HEK293 (cell line): ENCODE measurements at regions not wholly inside any gene's neighbourhood (a gene's known extent, or its start where the extent isn't known, plus 50 kb on each side); places are given as distances from the start of the nearest gene placed in this dataset.

Experiments used
- BCL11A ChIP-seq: fragments of 450-650 bp; formaldehyde crosslinking; IDR thresholded peaks from 2 replicates; pipeline ENCODE4 v1.5.1; 2016; ENCODE audit warnings: low read depth, missing biosample characterization, missing genetic modification characterization
- EGR2 ChIP-seq: fragments of 450-650 bp; formaldehyde crosslinking; IDR thresholded peaks from 2 replicates; pipeline ENCODE4 v1.5.1; 2016; ENCODE audit warnings: low read depth, missing biosample characterization, missing genetic modification characterization
- FEZF1 ChIP-seq: fragments of 450-650 bp; formaldehyde crosslinking; IDR thresholded peaks from 2 replicates; pipeline ENCODE4 v1.5.1; 2016; ENCODE audit warnings: missing biosample characterization, missing genetic modification characterization
- KLF1 ChIP-seq: fragments of 450-650 bp; formaldehyde crosslinking; IDR thresholded peaks from 2 replicates; pipeline ENCODE4 v1.5.1; 2016; ENCODE audit warnings: missing biosample characterization, missing genetic modification characterization
- KLF10 ChIP-seq: fragments of 450-650 bp; IDR thresholded peaks from 2 replicates; pipeline ENCODE4 v1.5.1; 2018; ENCODE audit warnings: missing biosample characterization, mild to moderate bottlenecking, missing genetic modification characterization
- SCRT1 ChIP-seq: fragments of 450-650 bp; formaldehyde crosslinking; IDR thresholded peaks from 2 replicates; pipeline ENCODE4 v1.5.1; 2016; ENCODE audit warnings: missing biosample characterization, missing genetic modification characterization, borderline replicate concordance
- ZBTB11 ChIP-seq: fragments of 450-650 bp; formaldehyde crosslinking; conservative IDR thresholded peaks from 2 replicates; pipeline ENCODE4 v1.5.1; 2016; ENCODE audit warnings: low read depth, missing biosample characterization, missing genetic modification characterization
- ZBTB44 ChIP-seq: fragments of 450-650 bp; IDR thresholded peaks from 2 replicates; pipeline ENCODE4 v1.5.1; 2018; ENCODE audit warnings: missing biosample characterization, mild to moderate bottlenecking, missing genetic modification characterization
- ZNF112 ChIP-seq: fragments of 450-650 bp; formaldehyde crosslinking; IDR thresholded peaks from 2 replicates; pipeline ENCODE4 v1.5.0; 2017; ENCODE audit warnings: missing biosample characterization, missing genetic modification characterization
- ZNF140 ChIP-seq: fragments of 450-650 bp; formaldehyde crosslinking; IDR thresholded peaks from 2 replicates; pipeline ENCODE4 v1.5.1; 2016; ENCODE audit warnings: missing biosample characterization, missing genetic modification characterization
- ZNF155 ChIP-seq: fragments of 450-650 bp; formaldehyde crosslinking; IDR thresholded peaks from 2 replicates; pipeline ENCODE4 v1.5.1; 2016; ENCODE audit warnings: missing biosample characterization, missing genetic modification characterization
- ZNF18 ChIP-seq: fragments of 450-650 bp; formaldehyde crosslinking; IDR thresholded peaks from 2 replicates; pipeline ENCODE4 v1.5.1; 2016; ENCODE audit warnings: missing biosample characterization, missing genetic modification characterization
- ZNF2 ChIP-seq: fragments of 450-650 bp; formaldehyde crosslinking; IDR thresholded peaks from 2 replicates; pipeline ENCODE4 v1.5.1; 2016; ENCODE audit warnings: missing biosample characterization, missing genetic modification characterization
- ZNF292 ChIP-seq: fragments of 450-650 bp; formaldehyde crosslinking; IDR thresholded peaks from 2 replicates; pipeline ENCODE4 v1.5.1; 2016; ENCODE audit warnings: low read depth, missing biosample characterization, missing genetic modification characterization, borderline replicate concordance
- ZNF404 ChIP-seq: fragments of 450-650 bp; formaldehyde crosslinking; IDR thresholded peaks from 2 replicates; pipeline ENCODE4 v1.5.1; 2017; ENCODE audit warnings: missing biosample characterization, missing genetic modification characterization
- ZNF48 ChIP-seq: fragments of 450-650 bp; formaldehyde crosslinking; IDR thresholded peaks from 2 replicates; pipeline ENCODE4 v1.5.1; 2016; ENCODE audit warnings: missing biosample characterization, missing genetic modification characterization
- ZNF791 ChIP-seq: fragments of 450-650 bp; formaldehyde crosslinking; IDR thresholded peaks from 2 replicates; pipeline ENCODE4 v1.5.1; 2016; ENCODE audit warnings: missing biosample characterization, missing genetic modification characterization
- ZNF792 ChIP-seq: fragments of 450-650 bp; formaldehyde crosslinking; IDR thresholded peaks from 2 replicates; pipeline ENCODE4 v1.5.1; 2016; ENCODE audit warnings: missing biosample characterization, missing genetic modification characterization
- ZNF837 ChIP-seq: fragments of 450-650 bp; formaldehyde crosslinking; IDR thresholded peaks from 2 replicates; pipeline ENCODE4 v1.5.1; 2016; ENCODE audit warnings: missing biosample characterization, missing genetic modification characterization
- TF ChIP-seq, protein P1 (sequence below): fragments of 450-650 bp; formaldehyde crosslinking; IDR thresholded peaks from 2 replicates; pipeline ENCODE4 v1.5.1; 2017; ENCODE audit warnings: missing biosample characterization, missing genetic modification characterization
- TF ChIP-seq, protein P2 (sequence below): fragments of 450-650 bp; formaldehyde crosslinking; IDR thresholded peaks from 2 replicates; pipeline ENCODE4 v1.5.1; 2016; ENCODE audit warnings: missing biosample characterization, missing genetic modification characterization

GRCh38 chr6:10312445-10312844 is 102.4 kb downstream of the TFAP2A start (continued):
- TF ChIP-seq ZNF292 (tag by site-specific recombination) (no peak), ZNF2 (no peak), ZNF48 (no peak), KLF1 (tag by site-specific recombination) (no peak), KLF10 (no peak), SCRT1 (tag by site-specific recombination) (no peak), ZNF837 (no peak), ZNF791 (tag by site-specific recombination) (no peak), ZNF112 (tag by site-specific recombination) (no peak), ZBTB11 (no peak), ZNF404 (tag by site-specific recombination) (no peak), ZNF155 (tag by site-specific recombination) (no peak), ZNF18 (tag by site-specific recombination) (no peak), EGR2 (tag by site-specific recombination) (no peak), BCL11A (tag by site-specific recombination) (0 out of 2 replicates have a peak, but pooled peaks have one; percentile 16), ZNF140 (tag by site-specific recombination) (no peak), ZNF792 (tag by site-specific recombination) (no peak), ZBTB44 (tag by site-specific recombination) (no peak), FEZF1 (tag by site-specific recombination) (peak; percentile 21; the same call in 1 of the 2 replicates)
- TF ChIP-seq, protein P1, sequence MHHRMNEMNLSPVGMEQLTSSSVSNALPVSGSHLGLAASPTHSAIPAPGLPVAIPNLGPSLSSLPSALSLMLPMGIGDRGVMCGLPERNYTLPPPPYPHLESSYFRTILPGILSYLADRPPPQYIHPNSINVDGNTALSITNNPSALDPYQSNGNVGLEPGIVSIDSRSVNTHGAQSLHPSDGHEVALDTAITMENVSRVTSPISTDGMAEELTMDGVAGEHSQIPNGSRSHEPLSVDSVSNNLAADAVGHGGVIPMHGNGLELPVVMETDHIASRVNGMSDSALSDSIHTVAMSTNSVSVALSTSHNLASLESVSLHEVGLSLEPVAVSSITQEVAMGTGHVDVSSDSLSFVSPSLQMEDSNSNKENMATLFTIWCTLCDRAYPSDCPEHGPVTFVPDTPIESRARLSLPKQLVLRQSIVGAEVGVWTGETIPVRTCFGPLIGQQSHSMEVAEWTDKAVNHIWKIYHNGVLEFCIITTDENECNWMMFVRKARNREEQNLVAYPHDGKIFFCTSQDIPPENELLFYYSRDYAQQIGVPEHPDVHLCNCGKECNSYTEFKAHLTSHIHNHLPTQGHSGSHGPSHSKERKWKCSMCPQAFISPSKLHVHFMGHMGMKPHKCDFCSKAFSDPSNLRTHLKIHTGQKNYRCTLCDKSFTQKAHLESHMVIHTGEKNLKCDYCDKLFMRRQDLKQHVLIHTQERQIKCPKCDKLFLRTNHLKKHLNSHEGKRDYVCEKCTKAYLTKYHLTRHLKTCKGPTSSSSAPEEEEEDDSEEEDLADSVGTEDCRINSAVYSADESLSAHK (tag by site-specific recombination) = peak; percentile 79
- TF ChIP-seq, protein P2, sequence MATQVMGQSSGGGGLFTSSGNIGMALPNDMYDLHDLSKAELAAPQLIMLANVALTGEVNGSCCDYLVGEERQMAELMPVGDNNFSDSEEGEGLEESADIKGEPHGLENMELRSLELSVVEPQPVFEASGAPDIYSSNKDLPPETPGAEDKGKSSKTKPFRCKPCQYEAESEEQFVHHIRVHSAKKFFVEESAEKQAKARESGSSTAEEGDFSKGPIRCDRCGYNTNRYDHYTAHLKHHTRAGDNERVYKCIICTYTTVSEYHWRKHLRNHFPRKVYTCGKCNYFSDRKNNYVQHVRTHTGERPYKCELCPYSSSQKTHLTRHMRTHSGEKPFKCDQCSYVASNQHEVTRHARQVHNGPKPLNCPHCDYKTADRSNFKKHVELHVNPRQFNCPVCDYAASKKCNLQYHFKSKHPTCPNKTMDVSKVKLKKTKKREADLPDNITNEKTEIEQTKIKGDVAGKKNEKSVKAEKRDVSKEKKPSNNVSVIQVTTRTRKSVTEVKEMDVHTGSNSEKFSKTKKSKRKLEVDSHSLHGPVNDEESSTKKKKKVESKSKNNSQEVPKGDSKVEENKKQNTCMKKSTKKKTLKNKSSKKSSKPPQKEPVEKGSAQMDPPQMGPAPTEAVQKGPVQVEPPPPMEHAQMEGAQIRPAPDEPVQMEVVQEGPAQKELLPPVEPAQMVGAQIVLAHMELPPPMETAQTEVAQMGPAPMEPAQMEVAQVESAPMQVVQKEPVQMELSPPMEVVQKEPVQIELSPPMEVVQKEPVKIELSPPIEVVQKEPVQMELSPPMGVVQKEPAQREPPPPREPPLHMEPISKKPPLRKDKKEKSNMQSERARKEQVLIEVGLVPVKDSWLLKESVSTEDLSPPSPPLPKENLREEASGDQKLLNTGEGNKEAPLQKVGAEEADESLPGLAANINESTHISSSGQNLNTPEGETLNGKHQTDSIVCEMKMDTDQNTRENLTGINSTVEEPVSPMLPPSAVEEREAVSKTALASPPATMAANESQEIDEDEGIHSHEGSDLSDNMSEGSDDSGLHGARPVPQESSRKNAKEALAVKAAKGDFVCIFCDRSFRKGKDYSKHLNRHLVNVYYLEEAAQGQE (tag by site-specific recombination) = no peak
